Smooth muscle cell of the brain vasculature (primary cell): ENCODE measurements at regions not wholly inside any gene's neighbourhood (a gene's known extent, or its start where the extent isn't known, plus 50 kb on each side); places are given as distances from the start of the nearest gene placed in this dataset.
A peak's percentile ranks its signal among the peaks of the same experiment; 100 is the strongest.
"Not testable (repeated sequence)": the region's sequence is repeated elsewhere in the genome, so short reads cannot be mapped to it uniquely, and the experiment has no call there.

Experiments
- DNase-seq: peaks from one replicate; pipeline ENCODE4 v3.0.0-alpha.2; 2012; ENCODE audit warnings: low read depth, low spot score

DNA sequence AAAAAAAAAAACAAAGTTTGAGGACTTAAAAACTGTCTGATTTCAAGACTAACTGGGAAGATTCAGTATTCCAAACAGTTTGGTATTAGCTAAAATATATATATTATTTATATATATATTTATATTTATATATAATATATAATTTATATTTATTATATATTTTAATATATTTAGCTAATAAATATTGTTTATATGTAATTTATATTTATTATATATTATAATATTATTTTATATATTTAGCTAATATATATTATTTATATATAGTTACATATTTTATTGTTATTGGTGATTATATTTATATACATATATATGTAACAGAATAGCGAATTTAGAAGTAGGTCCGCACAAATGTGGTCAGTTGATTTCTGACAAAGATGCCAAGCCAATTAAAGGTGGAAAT lies 480.2 kb upstream of the C1orf87 start:
- DNase-seq, result no peak

GRCh38 chr1:60547821-60548220 lies 474.3 kb upstream of the C1orf87 start:
- DNase-seq, result no peak

- DNase-seq, result no peak
Measured at GRCh38 chr1:60541831-60542532, 468.4 kb upstream of the C1orf87 start.

DNA sequence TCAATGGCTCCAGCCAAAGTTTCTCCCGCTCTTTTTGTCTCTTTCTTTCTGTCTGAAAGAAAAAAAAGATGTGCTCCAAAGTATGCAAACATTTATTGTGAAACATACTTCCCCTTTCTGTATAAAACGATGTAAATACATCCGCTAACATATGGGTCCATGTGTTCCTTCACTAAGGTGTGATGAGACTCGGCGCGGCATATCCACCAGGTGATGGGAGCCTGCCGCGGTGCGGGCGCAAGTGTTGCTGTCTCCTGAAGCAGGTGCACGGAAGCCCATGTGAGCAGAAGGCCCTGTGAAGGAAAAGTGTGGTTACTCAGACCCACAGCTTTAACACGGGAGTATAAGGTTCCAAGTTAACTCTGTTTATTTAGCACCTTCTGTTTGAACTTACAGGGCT lies 466.6 kb upstream of the C1orf87 start:
- DNase-seq, result no peak

DNA sequence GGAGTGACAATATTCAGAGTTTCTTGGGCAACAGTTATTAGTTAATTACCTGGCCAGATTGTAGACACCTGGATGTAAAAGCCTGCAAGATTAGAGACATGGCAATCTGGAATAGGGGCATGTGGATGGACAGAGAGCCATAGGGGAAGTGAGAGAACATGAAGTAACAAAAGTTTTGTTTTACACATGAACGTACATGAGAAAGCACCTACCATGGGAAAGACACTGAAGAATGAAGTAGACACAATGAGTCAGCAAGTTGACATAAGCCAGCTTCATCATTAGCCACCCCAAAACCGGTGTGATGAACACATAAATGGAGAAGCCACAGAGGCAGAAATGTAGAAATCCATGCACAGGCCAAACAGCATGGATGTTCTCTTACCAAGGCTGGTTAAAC lies 462.1 kb upstream of the C1orf87 start:
- DNase-seq, result no peak

- peak; percentile 10 for DNase-seq
Measured at GRCh38 chr1:60527567-60527966, 454.0 kb upstream of the C1orf87 start.

GRCh38 chr1:60516996-60517395 lies 443.4 kb upstream of the C1orf87 start:
- no peak for DNase-seq

- no peak for DNase-seq
Measured at GRCh38 chr1:60510162-60510561, 436.6 kb upstream of the C1orf87 start.

- DNase-seq, result peak; percentile 35
Measured at GRCh38 chr1:60504206-60504840, 430.8 kb upstream of the C1orf87 start.

DNA sequence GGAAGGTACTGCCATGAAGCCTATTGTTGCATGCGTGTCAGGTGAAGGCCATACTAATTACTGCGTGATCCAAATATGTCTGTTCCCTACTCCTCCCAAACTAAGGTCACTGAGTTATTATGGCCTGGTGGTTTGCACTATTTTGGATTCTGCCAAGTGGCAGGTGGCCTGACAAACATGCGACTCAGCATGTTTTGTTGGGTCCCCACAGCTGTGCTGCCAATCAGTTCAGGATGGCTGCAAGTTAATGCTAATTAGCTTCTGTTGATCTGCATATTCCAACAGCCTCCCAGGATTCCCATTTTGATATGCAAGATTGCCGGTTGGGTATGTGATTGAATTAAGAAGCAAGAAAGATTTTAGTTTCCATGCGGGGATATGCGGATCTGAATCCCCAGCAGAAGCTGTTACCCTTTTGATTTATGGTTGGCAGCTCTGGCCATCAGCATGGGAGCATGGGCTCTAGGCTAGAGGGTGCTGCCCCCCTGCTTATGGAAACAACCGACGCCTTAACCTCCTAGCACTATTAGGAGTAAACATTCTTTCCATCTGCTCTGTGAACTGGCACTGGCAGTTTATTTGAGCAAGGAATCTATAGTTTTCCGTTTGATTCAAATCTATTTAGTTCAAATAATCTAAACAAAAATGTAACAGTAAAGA lies 429.8 kb upstream of the C1orf87 start:
- no peak for DNase-seq

GRCh38 chr1:60502506-60502905 lies 428.9 kb upstream of the C1orf87 start:
- no peak for DNase-seq

GRCh38 chr1:60489916-60490480 lies 416.4 kb upstream of the C1orf87 start:
- not testable (repeated sequence) for DNase-seq

- no peak for DNase-seq
Measured at GRCh38 chr1:60488847-60489246, 415.3 kb upstream of the C1orf87 start.

DNA sequence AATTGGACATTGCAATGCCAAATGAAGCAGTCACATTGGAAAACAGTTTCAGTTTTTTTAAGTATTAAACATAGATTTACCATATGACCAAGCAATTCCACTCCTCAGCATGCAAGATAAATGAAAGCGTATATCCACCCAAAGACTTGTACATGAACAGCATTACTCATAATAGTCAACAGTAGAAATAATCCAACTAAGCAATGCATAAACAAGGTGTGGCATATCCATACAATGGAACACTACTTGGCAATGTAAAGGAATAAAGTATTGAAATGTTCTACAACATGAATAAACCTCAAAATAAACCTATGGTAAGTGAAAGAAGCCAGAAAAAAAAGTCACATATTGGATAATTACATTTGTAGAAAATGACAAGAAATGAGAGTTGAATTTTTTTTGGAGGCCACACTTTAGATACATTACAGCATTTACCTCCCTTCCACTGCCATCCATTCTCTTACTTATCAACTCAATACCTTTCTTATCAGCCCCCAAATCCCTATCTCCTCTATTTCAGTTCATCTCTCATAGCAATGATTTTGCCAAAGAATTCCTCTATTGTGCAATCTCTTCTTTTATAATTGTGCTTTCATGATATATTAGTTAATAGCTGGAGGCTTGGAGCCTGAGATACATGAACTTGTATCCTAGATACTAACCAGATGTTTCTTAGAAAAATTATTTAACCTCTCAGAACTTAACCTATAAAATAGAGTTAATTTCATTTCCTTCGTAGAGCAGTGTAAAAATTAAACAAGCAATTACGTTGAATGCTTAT lies 414.2 kb upstream of the C1orf87 start:
- DNase-seq, result no peak

- no peak for DNase-seq
Measured at GRCh38 chr1:60483509-60483908, 409.9 kb upstream of the C1orf87 start.

DNA sequence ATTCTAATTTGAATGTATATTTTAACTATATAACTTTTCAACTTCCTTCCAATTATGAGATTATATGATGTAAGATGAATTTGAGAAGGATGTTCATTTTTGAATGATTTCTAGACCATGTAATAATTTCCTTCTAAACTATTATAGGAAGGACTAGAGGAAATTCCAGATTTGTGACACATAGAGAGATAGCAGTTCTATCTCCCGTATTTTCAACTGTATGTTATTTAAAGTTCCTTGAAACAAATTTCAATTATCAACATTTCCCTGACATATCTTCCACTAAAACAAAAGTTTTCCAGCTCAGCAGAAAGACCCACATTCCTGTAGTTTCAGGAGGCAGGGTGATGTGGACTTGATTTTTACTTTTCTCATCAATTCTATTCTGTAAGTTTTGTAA lies 396.7 kb upstream of the C1orf87 start:
- DNase-seq, result no peak

- DNase-seq, result no peak
Measured at GRCh38 chr1:60463786-60464185, 390.2 kb upstream of the C1orf87 start.

- no peak for DNase-seq
Measured at GRCh38 chr1:60463146-60463545, 389.6 kb upstream of the C1orf87 start.

DNA sequence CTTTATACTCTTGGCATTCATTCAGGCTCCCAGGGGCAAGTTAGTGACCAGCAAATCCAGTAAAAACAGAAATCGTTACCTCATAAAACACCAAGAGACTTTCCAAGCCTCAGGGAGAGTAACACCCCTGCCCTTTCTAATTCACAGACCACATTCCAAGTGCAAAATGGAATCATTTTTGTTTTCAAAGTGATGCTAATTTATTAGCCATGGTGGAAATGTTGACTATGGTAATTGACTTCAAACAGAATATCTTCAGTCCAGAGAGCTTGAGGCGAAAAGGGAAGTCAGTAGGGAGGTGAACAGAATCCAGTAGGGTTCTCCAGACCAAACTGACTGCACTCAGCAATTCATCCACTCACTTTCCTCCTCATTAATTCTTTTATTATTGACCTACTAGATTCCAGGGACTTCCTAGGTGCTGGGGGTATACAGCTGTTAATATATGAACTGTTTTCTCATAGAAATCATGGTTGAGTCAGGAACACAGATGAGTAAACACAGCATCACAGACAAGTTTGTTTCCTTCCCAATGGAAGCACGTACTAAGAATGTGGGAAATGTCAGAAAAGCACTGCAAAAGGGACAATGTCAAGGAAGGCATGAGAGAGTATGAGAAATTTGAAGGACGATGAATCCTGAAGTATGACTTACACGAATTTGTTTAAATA lies 388.5 kb upstream of the C1orf87 start:
- no peak for DNase-seq

GRCh38 chr1:60458111-60458510 lies 384.5 kb upstream of the C1orf87 start:
- DNase-seq, result no peak

DNA sequence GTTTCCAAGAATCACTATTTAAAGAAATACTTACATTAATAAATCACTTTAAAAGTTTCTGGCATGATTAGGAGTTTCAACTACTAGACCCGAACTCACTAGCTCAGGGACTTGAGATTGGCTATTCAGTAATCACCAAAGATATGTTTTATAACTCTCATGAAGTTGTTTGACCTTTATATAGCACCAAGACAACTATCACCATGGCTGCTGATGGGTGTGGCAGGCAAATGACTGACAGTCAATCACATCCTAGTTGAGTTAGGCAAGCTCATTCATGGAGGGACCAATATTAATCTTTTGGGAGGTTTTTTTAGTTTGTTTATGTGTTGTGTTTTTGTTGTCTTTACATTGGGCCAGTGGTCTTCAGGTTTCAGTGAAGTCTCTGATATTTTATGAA lies 376.3 kb upstream of the C1orf87 start:
- DNase-seq, result no peak
